Small intestine (tissue), 7 donors: ENCODE measurements at regions not wholly inside any gene's neighbourhood (a gene's known extent, or its start where the extent isn't known, plus 50 kb on each side); places are given as distances from the start of the nearest gene placed in this dataset.
A peak's percentile ranks its signal among the peaks of the same experiment; 100 is the strongest.
"Not testable (repeated sequence)": the region's sequence is repeated elsewhere in the genome, so short reads cannot be mapped to it uniquely, and the experiment has no call there.

Experiments
- DNase-seq, 2 donors: peaks; one replicate each; pipeline versions ENCODE4 v3.0.0 to v3.0.0-alpha.2; 2013
- FAIRE-seq: peaks from 2 replicates; lab custom pipeline; 2012; peaks lifted over from hg19 to GRCh38; lab: Jason Lieb, UNC
- H3K27ac ChIP-seq, 3 donors: one replicate each; pipeline ENCODE4 v1.5.1; 2013; ENCODE audit warnings: low read length in 2 of 3, mild to moderate bottlenecking in 2 of 3, control low read depth in 1 of 3, inconsistent platforms in 1 of 3, low read depth in 1 of 3, moderate library complexity in 1 of 3
- H3K27me3 ChIP-seq, 3 donors: one replicate each; pipeline ENCODE4 v1.6.1; 2013; ENCODE audit warnings: low read length in 3 of 3, inconsistent platforms in 1 of 3; ENCODE audit not compliant: control insufficient read depth in 3 of 3, insufficient read depth in 3 of 3
- H3K36me3 ChIP-seq, 3 donors: one replicate each; pipeline ENCODE4 v1.6.1; 2013; ENCODE audit warnings: low read length in 3 of 3, inconsistent platforms in 1 of 3, low read depth in 1 of 3, mild to moderate bottlenecking in 1 of 3, moderate library complexity in 1 of 3; ENCODE audit not compliant: control insufficient read depth in 3 of 3, insufficient read depth in 2 of 3
- H3K4me1 ChIP-seq, 3 donors: one replicate each; pipeline ENCODE4 v1.6.1; 2013; ENCODE audit warnings: low read length in 2 of 3, inconsistent platforms in 1 of 3, low read depth in 1 of 3, mild to moderate bottlenecking in 1 of 3, moderate library complexity in 1 of 3; ENCODE audit not compliant: control insufficient read depth in 3 of 3, insufficient read depth in 2 of 3
- H3K4me3 ChIP-seq, 3 donors: one replicate each; pipeline ENCODE4 v1.5.1; 2013; ENCODE audit warnings: low read length in 3 of 3, control low read depth in 1 of 3, inconsistent platforms in 1 of 3, low read depth in 1 of 3, mild to moderate bottlenecking in 1 of 3, moderate library complexity in 1 of 3
- H3K9me3 ChIP-seq, 2 donors: one replicate each; pipeline ENCODE4 v1.6.1; 2013; ENCODE audit warnings: low read depth in 1 of 2, low read length in 1 of 2; ENCODE audit not compliant: control insufficient read depth in 2 of 2, insufficient read depth in 1 of 2
- WGBS, 3 donors: extraction: QIAGEN DNeasy Blood & Tissue Kit; methylation state at CpG; one replicate each; pipeline ENCODE4 v1.1.7; 2013; 5-methylcytosine and 5-hydroxymethylcytosine counted together
- donor health status: healthy with polysubstance abuse.
- donor health status: control.
- donor health status: control.
- donor health status: Bipolar disorder and iron deficiency.
- donor health status: healthy.

DNA sequence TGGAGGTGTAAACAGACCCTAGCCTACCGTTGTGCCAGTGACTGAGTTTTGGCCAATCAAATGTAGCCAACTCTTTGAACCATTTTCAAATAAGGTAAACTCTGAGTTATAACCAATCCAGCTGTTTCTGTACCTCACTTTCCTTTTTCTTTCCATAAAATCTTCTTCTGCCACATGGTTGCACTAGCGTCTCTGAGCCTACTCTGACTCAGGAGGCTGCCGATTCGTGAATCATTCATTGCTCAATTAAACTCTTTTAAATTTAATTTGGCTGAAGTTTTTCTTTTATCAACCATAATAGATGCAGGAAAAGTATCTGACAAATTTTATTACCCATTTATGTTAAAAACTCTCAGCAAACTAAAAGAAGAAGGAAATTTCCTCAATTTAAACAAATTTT is 111.5 kb upstream of the LYPLAL1 start:
- H3K36me3 ChIP-seq = no peaks in the 10 kb centered on the region
- H3K27ac ChIP-seq = no peak overlapping the region
- 72 to 88% (median 86%) methylated on average over 4 of the region's 4 CpGs for WGBS, 3 donors
- no peaks in the 10 kb centered on the region for H3K4me1 ChIP-seq
- no peak overlapping the region for H3K4me3 ChIP-seq
- FAIRE-seq (no peak), DNase-seq (no peak)
- no peaks in the 10 kb centered on the region for H3K27me3 ChIP-seq
- H3K9me3 ChIP-seq = no peaks in the 10 kb centered on the region

DNA sequence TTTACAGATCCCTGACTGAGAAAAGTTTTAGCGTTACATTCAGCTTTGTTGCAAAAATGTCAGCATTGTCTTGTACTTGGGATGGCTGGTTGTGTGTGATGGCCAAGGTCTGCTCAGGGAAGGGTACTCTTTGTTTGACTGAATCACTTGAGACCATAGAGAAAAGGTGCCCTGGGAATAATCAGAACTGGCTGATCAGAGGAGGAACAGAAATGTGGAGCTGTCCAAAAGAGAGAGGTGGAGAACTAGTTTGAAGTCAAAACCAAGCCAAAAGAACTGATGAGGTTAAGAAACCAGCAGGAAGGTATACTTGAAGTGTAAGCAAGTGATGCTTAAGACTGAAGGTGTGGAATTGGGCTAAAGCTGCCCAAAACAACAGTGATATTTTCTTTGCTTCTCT is 107.6 kb upstream of the LYPLAL1 start:
- Histone ChIP-seq H3K4me3 (no peak overlapping the region), H3K36me3 (no peaks in the 10 kb centered on the region), H3K27ac (no peak overlapping the region), H3K4me1 (no peaks in the 10 kb centered on the region), H3K27me3 (no peaks in the 10 kb centered on the region), H3K9me3 (no peaks in the 10 kb centered on the region)
- DNase-seq = no peak
- WGBS, 3 donors = 91 to 96% (median 95%) methylated on average over 1 of the region's 1 CpG
- FAIRE-seq = no peak

DNA sequence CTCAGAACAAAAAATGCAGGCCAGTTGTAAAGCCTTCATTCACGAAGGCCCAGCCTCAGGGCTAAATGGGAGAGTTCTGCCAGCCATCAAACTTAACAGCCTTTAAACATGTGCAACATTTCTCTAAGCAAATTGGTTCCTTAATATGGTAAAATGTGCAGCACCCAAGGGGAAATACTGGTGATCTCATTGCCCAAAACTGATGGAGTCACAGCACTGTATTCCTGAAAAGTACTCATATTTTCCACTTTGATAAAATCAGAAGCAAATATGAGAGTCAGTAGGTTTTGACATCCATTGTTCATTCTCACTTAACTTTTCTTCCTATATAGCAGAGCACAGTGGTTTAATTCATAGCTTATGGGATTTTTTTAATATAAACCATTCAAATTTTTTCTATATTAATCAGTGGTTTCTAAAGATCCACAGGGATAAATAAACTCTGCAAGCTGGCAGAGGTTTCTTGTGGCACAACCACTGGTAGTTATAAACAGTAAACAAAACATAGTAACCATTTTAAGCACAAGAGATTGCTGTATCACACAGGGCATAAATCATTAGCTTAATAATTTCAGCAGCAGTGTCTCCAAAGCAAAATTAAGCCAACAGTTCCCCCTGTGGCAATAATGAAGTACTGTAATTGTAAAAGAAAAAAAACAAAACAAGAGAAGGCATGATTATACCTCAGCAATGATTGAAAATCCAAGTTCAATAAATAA is 106.9 kb upstream of the LYPLAL1 start:
- no peak overlapping the region for H3K27ac ChIP-seq
- peak in 1 of 2 donors; percentile 19 for DNase-seq
- no peaks in the 10 kb centered on the region for H3K9me3 ChIP-seq
- 64 to 70% (median 68%) methylated on average over 1 of the region's 1 CpG for WGBS, 3 donors
- no peak for FAIRE-seq
- H3K27me3 ChIP-seq = no peaks in the 10 kb centered on the region
- H3K36me3 ChIP-seq = no peaks in the 10 kb centered on the region
- H3K4me3 ChIP-seq = no peak overlapping the region
- H3K4me1 ChIP-seq = no peaks in the 10 kb centered on the region

DNA sequence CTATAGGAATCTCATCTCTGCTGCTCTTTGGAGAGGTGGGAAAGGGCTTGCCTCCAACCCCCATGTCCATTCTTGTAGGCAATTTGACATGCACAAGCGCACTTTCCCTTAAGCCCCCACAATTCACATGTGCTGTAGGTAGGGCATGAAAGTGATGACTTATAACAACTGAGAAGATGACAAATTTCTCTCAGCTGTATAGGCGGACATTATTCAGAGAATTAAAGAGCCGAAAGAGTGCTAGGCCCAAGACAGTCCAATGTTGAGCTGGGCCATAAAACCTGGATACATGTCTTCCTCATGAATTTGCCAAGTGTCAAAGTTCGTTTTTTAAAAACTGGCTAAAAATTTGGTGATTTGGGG is 106.3 kb upstream of the LYPLAL1 start:
- Histone ChIP-seq H3K36me3 (no peaks in the 10 kb centered on the region), H3K4me3 (no peak overlapping the region), H3K27me3 (no peaks in the 10 kb centered on the region), H3K9me3 (peaks cover 0 to 2% of the 10 kb centered on the region in 2 donors), H3K4me1 (no peaks in the 10 kb centered on the region), H3K27ac (no peak overlapping the region)
- FAIRE-seq (no peak), DNase-seq (no peak)
- 78 to 95% (median 87%) methylated on average over 4 of the region's 4 CpGs for WGBS, 3 donors

DNA sequence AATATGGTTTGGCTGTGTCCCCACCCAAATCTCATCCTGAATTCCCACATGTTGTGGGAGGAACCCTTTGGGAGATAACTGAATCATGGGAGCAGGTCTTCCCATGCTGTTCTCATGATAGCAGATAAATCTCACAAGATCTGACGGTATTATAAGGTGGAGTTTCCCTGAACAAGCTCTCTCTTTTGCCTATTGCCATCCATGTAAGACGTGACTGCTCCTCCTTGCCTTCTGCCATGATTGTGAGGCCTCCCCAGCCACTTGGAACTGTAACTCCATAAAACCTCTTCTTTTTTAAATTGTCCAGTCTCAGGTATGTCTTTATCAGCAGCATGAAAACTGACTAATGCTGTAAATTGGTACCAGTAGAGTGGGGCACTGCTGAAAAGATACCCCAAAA is 103.3 kb upstream of the LYPLAL1 start:
- H3K36me3 ChIP-seq, DNase-seq, H3K27me3 ChIP-seq, FAIRE-seq, H3K4me1 ChIP-seq, H3K4me3 ChIP-seq, H3K27ac ChIP-seq, H3K9me3 ChIP-seq: not testable (repeated sequence)
- 77 to 92% (median 88%) methylated on average over 2 of the region's 2 CpGs for WGBS, 3 donors

DNA sequence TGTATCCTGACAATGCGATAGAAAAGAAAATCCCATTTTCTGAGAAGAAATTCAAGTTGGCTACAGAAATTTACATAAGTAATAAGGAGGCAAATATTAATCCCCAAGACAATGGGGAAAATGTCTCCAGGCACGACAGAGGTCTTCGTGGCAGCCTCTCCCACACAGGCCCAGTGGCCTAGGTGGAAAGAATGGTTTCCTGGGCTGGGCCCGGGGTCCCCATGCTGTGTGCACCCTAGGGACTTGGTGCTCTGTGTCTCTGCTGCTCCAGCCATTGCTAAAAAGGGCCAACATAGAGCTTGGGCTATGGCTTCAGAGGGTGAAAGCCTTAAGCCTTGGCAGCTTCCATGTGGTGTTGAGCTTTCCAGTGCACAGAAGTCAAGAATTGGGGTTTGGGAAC is 102.5 kb upstream of the LYPLAL1 start:
- 66 to 86% (median 76%) methylated on average over 4 of the region's 4 CpGs for WGBS, 3 donors
- H3K9me3 ChIP-seq = peaks cover 0 to 3% of the 10 kb centered on the region in 2 donors
- no peaks in the 10 kb centered on the region for H3K4me1 ChIP-seq
- H3K4me3 ChIP-seq = no peak overlapping the region
- no peaks in the 10 kb centered on the region for H3K36me3 ChIP-seq
- FAIRE-seq (no peak), DNase-seq (no peak)
- no peak overlapping the region for H3K27ac ChIP-seq
- no peaks in the 10 kb centered on the region for H3K27me3 ChIP-seq

DNA sequence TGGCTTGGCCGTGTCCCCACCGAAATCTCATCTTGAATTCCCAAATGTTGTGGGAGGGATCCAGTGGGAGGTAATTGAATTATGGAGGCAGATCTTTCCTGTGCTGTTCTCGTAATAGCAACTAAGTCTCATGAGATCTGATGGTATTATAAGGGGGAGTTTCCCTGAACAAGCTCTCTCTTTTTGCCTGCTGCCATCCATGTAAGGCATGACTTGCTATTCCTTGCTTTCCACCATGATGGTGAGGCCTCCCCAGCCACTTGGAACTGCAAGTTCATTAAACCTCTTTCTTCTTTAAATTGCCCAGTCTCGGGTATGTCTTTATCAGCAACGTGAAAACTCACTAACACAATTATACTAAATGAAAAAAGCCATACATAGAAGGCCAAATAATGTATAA is 101.3 kb upstream of the LYPLAL1 start:
- 77 to 90% (median 81%) methylated on average over 5 of the region's 5 CpGs for WGBS, 3 donors
- DNase-seq = no peak
- Histone ChIP-seq H3K4me3 (no peak overlapping the region), H3K27ac (no peak overlapping the region), H3K36me3 (no peaks in the 10 kb centered on the region), H3K27me3 (no peaks in the 10 kb centered on the region), H3K9me3 (peaks cover 0 to 3% of the 10 kb centered on the region in 2 donors), H3K4me1 (no peaks in the 10 kb centered on the region)
- FAIRE-seq = no peak

DNA sequence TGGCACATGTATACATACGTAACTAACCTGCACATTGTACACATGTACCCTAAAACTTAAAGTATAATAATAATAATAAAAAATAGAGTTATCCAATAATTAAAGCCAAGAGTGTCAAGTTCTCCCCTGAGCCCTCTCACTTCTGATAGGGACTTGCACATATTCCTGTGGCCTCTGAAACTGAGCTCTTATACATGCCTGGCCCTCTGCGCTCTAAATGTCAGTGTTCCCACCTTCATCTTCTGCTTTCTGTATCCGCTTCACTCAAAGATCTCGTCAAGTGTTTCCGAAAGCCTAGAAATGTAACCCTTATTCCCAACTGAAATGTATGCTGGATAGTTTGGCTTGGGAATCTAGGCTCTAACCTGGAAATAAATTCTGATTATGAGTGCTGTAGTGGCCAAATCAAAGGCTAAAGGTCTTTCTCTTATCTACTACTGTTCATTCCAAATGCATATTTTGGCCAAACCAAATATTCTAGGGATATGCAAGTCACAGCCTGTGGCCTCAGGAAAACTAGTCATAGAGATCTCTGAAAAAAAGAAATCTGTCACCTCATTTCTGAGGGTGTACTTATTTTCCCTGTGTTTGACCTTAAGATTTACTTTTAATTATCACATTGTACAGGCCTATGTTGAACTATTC is 99.5 kb upstream of the LYPLAL1 start:
- no peak for FAIRE-seq

More for the DNA sequence above, 99.5 kb upstream of the LYPLAL1 start:
- no peaks in the 10 kb centered on the region for H3K36me3 ChIP-seq
- no peak for DNase-seq
- no peaks in the 10 kb centered on the region for H3K27me3 ChIP-seq
- no peak overlapping the region for H3K27ac ChIP-seq
- peaks cover 0 to 3% of the 10 kb centered on the region in 2 donors for H3K9me3 ChIP-seq
- H3K4me1 ChIP-seq = no peaks in the 10 kb centered on the region
- WGBS, 3 donors = 75 to 92% (median 91%) methylated on average over 5 of the region's 5 CpGs
- H3K4me3 ChIP-seq = no peak overlapping the region
